ENCODE measurements at regions not wholly inside any gene's neighbourhood (a gene's known extent, or its start where the extent isn't known, plus 50 kb on each side); places are given as distances from the start of the nearest gene placed in this dataset.
"Not testable (repeated sequence)": the region's sequence is repeated elsewhere in the genome, so short reads cannot be mapped to it uniquely, and the experiment has no call there.

- FAIRE-seq, result no peak
These were observed 51.2 kb upstream of the MEX3C start for GRCh38 chr18:51248685-51249084.

GRCh38 chr18:51250006-51250405 lies 52.5 kb upstream of the MEX3C start:
- FAIRE-seq, result no peak

- FAIRE-seq, result no peak
These were observed 53.1 kb upstream of the MEX3C start for GRCh38 chr18:51250458-51251024.

- no peak for FAIRE-seq
These were observed 54.1 kb upstream of the MEX3C start for GRCh38 chr18:51251625-51252024.

GRCh38 chr18:51253476-51253875 lies 56.0 kb upstream of the MEX3C start:
- FAIRE-seq, result no peak

- FAIRE-seq, result peak; percentile 98
These were observed 58.2 kb upstream of the MEX3C start for GRCh38 chr18:51255693-51256092.

GRCh38 chr18:51257150-51257549 lies 59.7 kb upstream of the MEX3C start:
- no peak for FAIRE-seq

- no peak for FAIRE-seq
These were observed 62.6 kb upstream of the MEX3C start for GRCh38 chr18:51260118-51260517.

- not testable (repeated sequence) for FAIRE-seq
These were observed 68.6 kb upstream of the MEX3C start for GRCh38 chr18:51266077-51266476.

- FAIRE-seq, result no peak
These were observed 69.3 kb upstream of the MEX3C start for GRCh38 chr18:51266773-51267172.

- FAIRE-seq, result no peak
These were observed 76.0 kb upstream of the MEX3C start for GRCh38 chr18:51273437-51273836.

GRCh38 chr18:51275712-51276476 lies 78.4 kb upstream of the MEX3C start:
- no peak for FAIRE-seq

GRCh38 chr18:51278045-51278649 lies 80.7 kb upstream of the MEX3C start:
- FAIRE-seq, result no peak

GRCh38 chr18:51279367-51279984 lies 82.0 kb upstream of the MEX3C start:
- FAIRE-seq, result no peak

- no peak for FAIRE-seq
These were observed 90.5 kb upstream of the MEX3C start for GRCh38 chr18:51287818-51288508.

- FAIRE-seq, result no peak
These were observed 91.1 kb upstream of the MEX3C start for GRCh38 chr18:51288582-51288981.

- no peak for FAIRE-seq
These were observed 93.4 kb upstream of the MEX3C start for GRCh38 chr18:51290860-51291259.

GRCh38 chr18:51300912-51301311 lies 103.4 kb upstream of the MEX3C start:
- FAIRE-seq, result no peak

- FAIRE-seq, result no peak
These were observed 103.9 kb upstream of the MEX3C start for GRCh38 chr18:51301376-51301775.

GRCh38 chr18:51316677-51317076 lies 119.2 kb upstream of the MEX3C start:
- no peak for FAIRE-seq

- FAIRE-seq, result no peak
These were observed 124.2 kb upstream of the MEX3C start for GRCh38 chr18:51321696-51322095.

- no peak for FAIRE-seq
These were observed 126.5 kb upstream of the MEX3C start for GRCh38 chr18:51323961-51324360.

- no peak for FAIRE-seq
These were observed 132.7 kb upstream of the MEX3C start for GRCh38 chr18:51330148-51330547.

Measured in endometrium (tissue), 2 donors.